Endothelial cell of umbilical vein (primary cell): ENCODE measurements at regions not wholly inside any gene's neighbourhood (a gene's known extent, or its start where the extent isn't known, plus 50 kb on each side); places are given as distances from the start of the nearest gene placed in this dataset.
"Not testable (repeated sequence)": the region's sequence is repeated elsewhere in the genome, so short reads cannot be mapped to it uniquely, and the experiment has no call there.

ENCODE experiments used
- BruUV-seq: library from RNA; stranded (reverse); fragments of 400-500 nt; replicated peaks from 2 replicates; lab custom pipeline; 2021; lab: Mats Ljungman, UMichigan
- CTCF ChIA-PET: fragments of 300-600, 350-600 bp; sonication (Branson Sonifier 250); formaldehyde crosslinking; loops from one replicate; lab custom pipeline; 2021; ENCODE audit warnings: antibody characterized with exemption, inconsistent platforms; lab: Charles Lee
- POLR2A ChIA-PET: fragments of 300-600, 350-600 bp; sonication (Branson Sonifier 250); formaldehyde crosslinking; loops from one replicate; lab custom pipeline; 2021; ENCODE audit warnings: antibody characterized with exemption, inconsistent platforms; lab: Charles Lee
- DNase-seq: peaks from one replicate; pipeline ENCODE4 v3.0.0-alpha.2; 2011; ENCODE audit warnings: low read depth, low spot score
- FAIRE-seq: peaks from 2 replicates; lab custom pipeline; 2011; peaks lifted over from hg19 to GRCh38; lab: Jason Lieb, UNC
- H2AFZ ChIP-seq: 2 replicates; pipeline ENCODE4 v1.6.0; 2012; ENCODE audit warnings: low read depth, low read length, control low read depth, inconsistent platforms
- H3K27ac ChIP-seq: 2 replicates; pipeline ENCODE4 v1.5.1; 2011; ENCODE audit warnings: low read depth, mild to moderate bottlenecking, control low read depth, low read length, moderate library complexity; ENCODE audit not compliant: insufficient read depth
- H3K27me3 ChIP-seq, 2 experiments: 2 replicates each; pipeline versions ENCODE4 v1.6.0 to v1.6.1; 2011; ENCODE audit warnings: low read length in 2 of 2, mixed read lengths in 1 of 2; ENCODE audit not compliant: control insufficient read depth in 2 of 2, insufficient read depth in 2 of 2
- H3K36me3 ChIP-seq, 2 experiments: 2 replicates in 1 of 2; 3 replicates in 1 of 2; pipeline ENCODE4 v1.5.1; 2011; ENCODE audit warnings: low read length in 2 of 2, mild to moderate bottlenecking in 1 of 2, moderate library complexity in 1 of 2; ENCODE audit not compliant: control insufficient read depth in 2 of 2, insufficient read depth in 2 of 2; ENCODE audit errors: extremely low read depth in 1 of 2
- H3K4me1 ChIP-seq: 3 replicates; pipeline ENCODE4 v1.5.1; 2011; ENCODE audit warnings: mild to moderate bottlenecking, low read length; ENCODE audit not compliant: control insufficient read depth, insufficient read depth; ENCODE audit errors: extremely low read depth
- H3K4me2 ChIP-seq: 2 replicates; pipeline ENCODE4 v1.6.1; 2011; ENCODE audit warnings: low read length, control low read depth, mixed read lengths; ENCODE audit not compliant: insufficient read depth
- H3K4me3 ChIP-seq, 3 experiments: fragments of 200-600 bp in 1 of 3; sonication (generic), shearing (Covaris generic) in 1 of 3; replicated peaks in 1 of 3; 2 replicates each; pipeline ENCODE4 v1.5.1; 2011 to 2016; ENCODE audit warnings: control low read depth in 3 of 3, low read length in 3 of 3, mild to moderate bottlenecking in 2 of 3, inconsistent platforms in 1 of 3, low read depth in 1 of 3, moderate library complexity in 1 of 3; ENCODE audit not compliant: insufficient read depth in 1 of 3
- H3K79me2 ChIP-seq: 2 replicates; pipeline ENCODE4 v1.6.0; 2012; ENCODE audit warnings: low read length, inconsistent platforms; ENCODE audit not compliant: control insufficient read depth, insufficient read depth
- H3K9ac ChIP-seq: replicated peaks from 2 replicates; pipeline ENCODE3; 2011; ENCODE audit warnings: low read length, control low read depth; ENCODE audit not compliant: insufficient read depth; ENCODE audit errors: extremely low read depth
- H3K9me1 ChIP-seq: replicated peaks from 3 replicates; pipeline ENCODE4 v1.6.0; 2011; ENCODE audit warnings: mild to moderate bottlenecking, low read length; ENCODE audit not compliant: control insufficient read depth, insufficient read depth; ENCODE audit errors: extremely low read depth
- H3K9me3 ChIP-seq: replicated peaks from 2 replicates; pipeline ENCODE4 v1.5.1; 2012; ENCODE audit warnings: low read length, inconsistent platforms; ENCODE audit not compliant: control insufficient read depth, insufficient read depth
- H4K20me1 ChIP-seq: replicated peaks from 2 replicates; pipeline ENCODE3; 2011; ENCODE audit warnings: mild to moderate bottlenecking, low read length; ENCODE audit not compliant: control insufficient read depth, insufficient read depth; ENCODE audit errors: extremely low read depth
- EZH2 ChIP-seq: IDR thresholded peaks from 2 replicates; pipeline ENCODE4 v1.6.1; 2012; ENCODE audit warnings: borderline replicate concordance, low read depth, mild to moderate bottlenecking, moderate library complexity, low read length, inconsistent platforms; ENCODE audit not compliant: severe bottlenecking
- FOS ChIP-seq: IDR thresholded peaks from 2 replicates; pipeline ENCODE4 v1.6.1; 2011; ENCODE audit warnings: mild to moderate bottlenecking, low read length, moderate library complexity, borderline replicate concordance; ENCODE audit not compliant: insufficient read depth
- GATA2 ChIP-seq: IDR thresholded peaks from 2 replicates; pipeline ENCODE4 v1.7.0; 2011; ENCODE audit warnings: low read depth, mild to moderate bottlenecking, moderate library complexity, mixed read lengths, low read length; ENCODE audit not compliant: insufficient read length, insufficient read depth
- JUN ChIP-seq: IDR thresholded peaks from 2 replicates; pipeline ENCODE4 v1.6.1; 2011; ENCODE audit warnings: borderline replicate concordance, low read depth; ENCODE audit not compliant: insufficient read length, insufficient read depth
- MYC ChIP-seq: IDR thresholded peaks from one replicate; pipeline ENCODE4 v1.6.1; 2011; ENCODE audit warnings: mild to moderate bottlenecking, low read depth, low read length
- POLR2A ChIP-seq: IDR thresholded peaks from 2 replicates; pipeline ENCODE4 v1.6.1; 2012; ENCODE audit warnings: low read depth, mild to moderate bottlenecking, control low read depth, low read length
- POLR2AphosphoS5 ChIP-seq: IDR thresholded peaks from 2 replicates; pipeline ENCODE4 v1.6.1; 2012; ENCODE audit warnings: low read depth, mild to moderate bottlenecking, control low read depth, low read length, moderate library complexity; ENCODE audit not compliant: insufficient read depth
- dilution Hi-C: fragments of 300-500 bp; cut with MboI; formaldehyde crosslinking; loops from one replicate; pipeline ENCODE4 v1.15.0; 2019; ENCODE audit warnings: low sequenced_read_pairs; ENCODE audit not compliant: extremely low pct_ligation_motif_present
- intact Hi-C: fragments of 100-400 bp; cut with micrococcal nuclease; formaldehyde crosslinking; loops from one replicate; pipeline ENCODE4 v1.10.0; 2022
- TF ChIP-seq, protein P1 (sequence below), 2 donors: IDR thresholded peaks; 1 replicate in 1 of 2; 2 replicates in 1 of 2; pipeline ENCODE4 v1.5.1; 2011; ENCODE audit warnings: low read length in 2 of 2, mild to moderate bottlenecking in 2 of 2, moderate library complexity in 2 of 2, control low read depth in 1 of 2, inconsistent platforms in 1 of 2, low read depth in 1 of 2; ENCODE audit not compliant: insufficient read depth in 1 of 2; ENCODE audit errors: extremely low read depth in 1 of 2
- TF ChIP-seq, protein P2 (sequence below): IDR thresholded peaks from 2 replicates; pipeline ENCODE4 v1.6.1; 2011; ENCODE audit not compliant: insufficient read depth, insufficient read length

DNA sequence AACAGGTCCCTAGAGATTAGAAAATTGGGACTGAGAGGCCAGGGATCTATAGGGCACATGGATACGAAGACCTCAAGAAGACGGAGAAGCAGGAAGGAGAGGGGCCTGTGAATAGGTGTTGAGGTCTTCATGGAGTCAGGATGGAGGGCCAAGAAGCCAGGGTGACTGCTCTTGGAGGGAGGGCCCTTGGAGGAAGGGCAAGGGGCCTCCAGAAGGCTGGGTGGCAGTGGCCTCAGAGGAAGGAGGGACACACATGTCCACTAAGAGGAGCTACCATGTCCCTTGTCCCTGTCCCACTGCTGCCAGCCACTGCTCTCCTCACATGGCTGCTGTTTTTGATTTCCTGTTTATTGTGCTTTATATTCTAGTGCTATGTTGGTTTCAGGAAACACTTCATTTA is 589.5 kb upstream of the B3GAT1 start:
- Histone ChIP-seq H3K27me3 (no peaks in the 10 kb centered on the region), H3K9me1 (no peaks in the 10 kb centered on the region), H3K36me3 (no peaks in the 10 kb centered on the region), H3K9me3 (no peaks in the 10 kb centered on the region), H3K4me1 (no peaks in the 10 kb centered on the region), H3K4me2 (no peak overlapping the region), H4K20me1 (no peaks in the 10 kb centered on the region), H3K4me3 (no peak overlapping the region), H3K9ac (no peak overlapping the region), H3K79me2 (no peaks in the 10 kb centered on the region), H3K27ac (no peak overlapping the region), H2AFZ (no peak overlapping the region)
- no peak for TF ChIP-seq MYC
- no peak for TF ChIP-seq POLR2AphosphoS5
- TF ChIP-seq EZH2 = no peak
- TF ChIP-seq POLR2A = no peak
- TF ChIP-seq GATA2 = no peak
- TF ChIP-seq, protein P1, sequence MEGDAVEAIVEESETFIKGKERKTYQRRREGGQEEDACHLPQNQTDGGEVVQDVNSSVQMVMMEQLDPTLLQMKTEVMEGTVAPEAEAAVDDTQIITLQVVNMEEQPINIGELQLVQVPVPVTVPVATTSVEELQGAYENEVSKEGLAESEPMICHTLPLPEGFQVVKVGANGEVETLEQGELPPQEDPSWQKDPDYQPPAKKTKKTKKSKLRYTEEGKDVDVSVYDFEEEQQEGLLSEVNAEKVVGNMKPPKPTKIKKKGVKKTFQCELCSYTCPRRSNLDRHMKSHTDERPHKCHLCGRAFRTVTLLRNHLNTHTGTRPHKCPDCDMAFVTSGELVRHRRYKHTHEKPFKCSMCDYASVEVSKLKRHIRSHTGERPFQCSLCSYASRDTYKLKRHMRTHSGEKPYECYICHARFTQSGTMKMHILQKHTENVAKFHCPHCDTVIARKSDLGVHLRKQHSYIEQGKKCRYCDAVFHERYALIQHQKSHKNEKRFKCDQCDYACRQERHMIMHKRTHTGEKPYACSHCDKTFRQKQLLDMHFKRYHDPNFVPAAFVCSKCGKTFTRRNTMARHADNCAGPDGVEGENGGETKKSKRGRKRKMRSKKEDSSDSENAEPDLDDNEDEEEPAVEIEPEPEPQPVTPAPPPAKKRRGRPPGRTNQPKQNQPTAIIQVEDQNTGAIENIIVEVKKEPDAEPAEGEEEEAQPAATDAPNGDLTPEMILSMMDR (IDR thresholded peaks at IDR 0.05; ENCODE audit: extremely low read depth in 1 of 2, insufficient read depth in 1 of 2, low read depth in 1 of 2, low read length in 2 of 2) = no peak
- TF ChIP-seq, protein P2, sequence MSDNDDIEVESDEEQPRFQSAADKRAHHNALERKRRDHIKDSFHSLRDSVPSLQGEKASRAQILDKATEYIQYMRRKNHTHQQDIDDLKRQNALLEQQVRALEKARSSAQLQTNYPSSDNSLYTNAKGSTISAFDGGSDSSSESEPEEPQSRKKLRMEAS = no peak
- TF ChIP-seq JUN = no peak
- no peak for TF ChIP-seq FOS
- ChIA-PET CTCF (no interaction called here), POLR2A (no interaction called here)
- intact Hi-C loops = no loop called here
- dilution Hi-C loops = no loop called here
- FAIRE-seq (no peak), DNase-seq (no peak)
- no TSS peak for BruUV-seq

DNA sequence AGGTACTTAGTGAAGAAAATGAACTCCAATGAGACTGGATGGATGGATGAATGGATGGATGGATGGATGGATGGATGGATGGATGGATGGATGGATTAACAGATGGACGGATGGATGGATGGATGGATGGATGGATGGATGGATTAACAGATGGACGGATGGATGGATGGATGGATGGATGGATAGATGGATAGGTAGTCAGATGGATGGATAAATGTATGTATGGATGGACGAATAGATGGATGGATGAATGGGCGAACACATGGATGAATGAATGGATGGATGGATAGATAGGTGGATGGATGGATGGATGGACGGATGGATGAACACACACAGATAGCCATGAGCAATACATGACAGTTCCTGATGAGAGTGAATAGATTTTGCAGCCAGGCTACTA is 589.0 kb upstream of the B3GAT1 start:
- BruUV-seq, H3K27me3 ChIP-seq, POLR2A ChIA-PET, H3K27ac ChIP-seq, H3K4me3 ChIP-seq, H2AFZ ChIP-seq, FAIRE-seq, H3K9me3 ChIP-seq, H4K20me1 ChIP-seq, H3K9ac ChIP-seq, dilution Hi-C loops, H3K4me2 ChIP-seq, H3K9me1 ChIP-seq, DNase-seq, H3K36me3 ChIP-seq, H3K79me2 ChIP-seq, H3K4me1 ChIP-seq, intact Hi-C loops, CTCF ChIA-PET: not testable (repeated sequence)
